Uterus (tissue), 2 donors: ENCODE measurements at regions not wholly inside any gene's neighbourhood (a gene's known extent, or its start where the extent isn't known, plus 50 kb on each side); places are given as distances from the start of the nearest gene placed in this dataset.

Experiments used
- POLR2A ChIP-seq, 2 donors: fragments of 450-650 bp; IDR thresholded peaks; one replicate each; pipeline ENCODE4 v1.6.1; 2016; ENCODE audit warnings: antibody characterized with exemption in 2 of 2, mild to moderate bottlenecking in 1 of 2, moderate library complexity in 1 of 2
- TF ChIP-seq, protein P1 (sequence below), 4 experiments: fragments of 200-600 bp in 2 of 4; fragments of 450-650 bp in 2 of 4; sonication (generic) in 2 of 4; IDR thresholded peaks; one replicate each; pipeline ENCODE4 v1.5.1; 2016 to 2019; ENCODE audit warnings: antibody characterized with exemption in 4 of 4, mild to moderate bottlenecking in 2 of 4, moderate library complexity in 1 of 4

GRCh38 chr14:98943907-98944306, 328.1 kb downstream of the BCL11B start:
- TF ChIP-seq POLR2A (IDR thresholded peaks at IDR 0.05), result no peak
- TF ChIP-seq, protein P1, sequence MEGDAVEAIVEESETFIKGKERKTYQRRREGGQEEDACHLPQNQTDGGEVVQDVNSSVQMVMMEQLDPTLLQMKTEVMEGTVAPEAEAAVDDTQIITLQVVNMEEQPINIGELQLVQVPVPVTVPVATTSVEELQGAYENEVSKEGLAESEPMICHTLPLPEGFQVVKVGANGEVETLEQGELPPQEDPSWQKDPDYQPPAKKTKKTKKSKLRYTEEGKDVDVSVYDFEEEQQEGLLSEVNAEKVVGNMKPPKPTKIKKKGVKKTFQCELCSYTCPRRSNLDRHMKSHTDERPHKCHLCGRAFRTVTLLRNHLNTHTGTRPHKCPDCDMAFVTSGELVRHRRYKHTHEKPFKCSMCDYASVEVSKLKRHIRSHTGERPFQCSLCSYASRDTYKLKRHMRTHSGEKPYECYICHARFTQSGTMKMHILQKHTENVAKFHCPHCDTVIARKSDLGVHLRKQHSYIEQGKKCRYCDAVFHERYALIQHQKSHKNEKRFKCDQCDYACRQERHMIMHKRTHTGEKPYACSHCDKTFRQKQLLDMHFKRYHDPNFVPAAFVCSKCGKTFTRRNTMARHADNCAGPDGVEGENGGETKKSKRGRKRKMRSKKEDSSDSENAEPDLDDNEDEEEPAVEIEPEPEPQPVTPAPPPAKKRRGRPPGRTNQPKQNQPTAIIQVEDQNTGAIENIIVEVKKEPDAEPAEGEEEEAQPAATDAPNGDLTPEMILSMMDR (IDR thresholded peaks at IDR 0.05), result no peak
